ENCODE measurements at regions not wholly inside any gene's neighbourhood (a gene's known extent, or its start where the extent isn't known, plus 50 kb on each side); places are given as distances from the start of the nearest gene placed in this dataset.

GRCh38 chr16:7113395-7113794 is 219.2 kb upstream of the RBFOX1 start:
- no peak for TF ChIP-seq CTCF (optimal IDR thresholded peaks at IDR 0.05 in 1 of 3, IDR thresholded peaks at IDR 0.05 in 1 of 3, conservative IDR thresholded peaks at IDR 0.05 in 1 of 3; ENCODE audit: extremely low read depth in 1 of 3, insufficient read depth in 2 of 3, low read length in 3 of 3)
- no peak for TF ChIP-seq EZH2 (IDR thresholded peaks at IDR 0.05; ENCODE audit: low read length)

Measured in keratinocyte (primary cell).